ENCODE measurements at regions not wholly inside any gene's neighbourhood (a gene's known extent, or its start where the extent isn't known, plus 50 kb on each side); places are given as distances from the start of the nearest gene placed in this dataset.
A peak's percentile ranks its signal among the peaks of the same experiment; 100 is the strongest.

- DNase-seq = no peak
- intact Hi-C loops (cut with micrococcal nuclease) = no loop called here
- H3K27ac Mint-ChIP-seq = no peak overlapping the region
- H3K36me3 Mint-ChIP-seq (ENCODE audit: low read depth) = no peaks in the 10 kb centered on the region
- no peaks in the 10 kb centered on the region for H3K9me3 Mint-ChIP-seq
- CTCF ChIA-PET = no interaction called here
- H3K27me3 Mint-ChIP-seq (ENCODE audit: low read depth) = no peaks in the 10 kb centered on the region
- H3K4me1 Mint-ChIP-seq (ENCODE audit: low read depth) = no peaks in the 10 kb centered on the region
- H3K4me3 Mint-ChIP-seq = no peak overlapping the region
These were observed 135.9 kb downstream of the PAH start for GRCh38 chr12:102781117-102781516.

GRCh38 chr12:102776041-102776440, 141.0 kb downstream of the PAH start:
- H3K27ac Mint-ChIP-seq = no peak overlapping the region
- no peak overlapping the region for H3K4me3 Mint-ChIP-seq
- CTCF ChIA-PET = interaction anchor here (1.1 kb wide), 1 partner anchor 35 kb away, joined by 3 read pairs; no protein-coding TSS in a partner anchor
- H3K9me3 Mint-ChIP-seq = no peaks in the 10 kb centered on the region
- no peaks in the 10 kb centered on the region for H3K36me3 Mint-ChIP-seq (ENCODE audit: low read depth)
- intact Hi-C loops (cut with micrococcal nuclease) = no loop called here
- H3K4me1 Mint-ChIP-seq (ENCODE audit: low read depth) = no peaks in the 10 kb centered on the region
- H3K27me3 Mint-ChIP-seq (ENCODE audit: low read depth) = peaks cover 2% of the 10 kb centered on the region
- DNase-seq = no peak

GRCh38 chr12:102769323-102769916, 147.6 kb downstream of the PAH start:
- H3K36me3 Mint-ChIP-seq (ENCODE audit: low read depth) = no peaks in the 10 kb centered on the region
- CTCF ChIA-PET = interaction anchor here (0.7 to 1.0 kb wide), 2 partner anchors 581 to 827 kb away, joined by 3 read pairs; no protein-coding TSS in a partner anchor
- peaks cover 2% of the 10 kb centered on the region for H3K27me3 Mint-ChIP-seq (ENCODE audit: low read depth)
- H3K9me3 Mint-ChIP-seq = no peaks in the 10 kb centered on the region
- DNase-seq = peak; percentile 59
- H3K4me3 Mint-ChIP-seq = no peak overlapping the region
- no peaks in the 10 kb centered on the region for H3K4me1 Mint-ChIP-seq (ENCODE audit: low read depth)
- intact Hi-C loops (cut with micrococcal nuclease) = loop anchor here (1.0 to 10.0 kb wide), 4 partner anchors 465 to 852 kb away; no protein-coding TSS in a partner anchor
- H3K27ac Mint-ChIP-seq = no peak overlapping the region

GRCh38 chr12:102766961-102767360, 150.1 kb downstream of the PAH start:
- Mint-ChIP-seq H3K9me3 (no peaks in the 10 kb centered on the region), H3K4me3 (no peak overlapping the region), H3K27me3 (ENCODE audit: low read depth) (no peaks in the 10 kb centered on the region), H3K4me1 (ENCODE audit: low read depth) (no peaks in the 10 kb centered on the region), H3K27ac (no peak overlapping the region), H3K36me3 (ENCODE audit: low read depth) (no peaks in the 10 kb centered on the region)
- intact Hi-C loops (cut with micrococcal nuclease) = loop anchor here (10.0 kb wide), 1 partner anchor 462 kb away; no protein-coding TSS in a partner anchor
- no peak for DNase-seq
- CTCF ChIA-PET = no interaction called here

- no peak for DNase-seq
- H3K4me1 Mint-ChIP-seq (ENCODE audit: low read depth) = no peaks in the 10 kb centered on the region
- intact Hi-C loops (cut with micrococcal nuclease) = loop anchor here (10.0 kb wide), 1 partner anchor 461 kb away; no protein-coding TSS in a partner anchor
- CTCF ChIA-PET = interaction anchor here (1.2 kb wide), 1 partner anchor 20 kb away, joined by 4 read pairs; no protein-coding TSS in a partner anchor
- H3K9me3 Mint-ChIP-seq = no peaks in the 10 kb centered on the region
- no peaks in the 10 kb centered on the region for H3K27me3 Mint-ChIP-seq (ENCODE audit: low read depth)
- H3K4me3 Mint-ChIP-seq = no peak overlapping the region
- no peak overlapping the region for H3K27ac Mint-ChIP-seq
- H3K36me3 Mint-ChIP-seq (ENCODE audit: low read depth) = no peaks in the 10 kb centered on the region
These were observed 151.3 kb downstream of the PAH start for GRCh38 chr12:102765736-102766135.

- intact Hi-C loops (cut with micrococcal nuclease) = loop anchor here (10.0 kb wide), 1 partner anchor 459 kb away; no protein-coding TSS in a partner anchor
- DNase-seq = no peak
- Mint-ChIP-seq H3K27me3 (ENCODE audit: low read depth) (no peaks in the 10 kb centered on the region), H3K27ac (no peak overlapping the region), H3K4me3 (no peak overlapping the region), H3K9me3 (no peaks in the 10 kb centered on the region), H3K36me3 (ENCODE audit: low read depth) (no peaks in the 10 kb centered on the region), H3K4me1 (ENCODE audit: low read depth) (no peaks in the 10 kb centered on the region)
- CTCF ChIA-PET = no interaction called here
These were observed 153.6 kb downstream of the PAH start for GRCh38 chr12:102763471-102763870.

GRCh38 chr12:102763061-102763460, 154.0 kb downstream of the PAH start:
- intact Hi-C loops (cut with micrococcal nuclease) = loop anchor here (10.0 kb wide), 1 partner anchor 458 kb away; no protein-coding TSS in a partner anchor
- Mint-ChIP-seq H3K27ac (no peak overlapping the region), H3K4me3 (no peak overlapping the region), H3K4me1 (ENCODE audit: low read depth) (no peaks in the 10 kb centered on the region), H3K36me3 (ENCODE audit: low read depth) (no peaks in the 10 kb centered on the region), H3K9me3 (no peaks in the 10 kb centered on the region), H3K27me3 (ENCODE audit: low read depth) (no peaks in the 10 kb centered on the region)
- no peak for DNase-seq
- CTCF ChIA-PET = no interaction called here

GRCh38 chr12:102760322-102760721, 156.7 kb downstream of the PAH start:
- Mint-ChIP-seq H3K9me3 (no peaks in the 10 kb centered on the region), H3K27me3 (ENCODE audit: low read depth) (peaks cover 3% of the 10 kb centered on the region), H3K4me1 (ENCODE audit: low read depth) (no peaks in the 10 kb centered on the region), H3K36me3 (ENCODE audit: low read depth) (no peaks in the 10 kb centered on the region), H3K27ac (no peak overlapping the region), H3K4me3 (no peak overlapping the region)
- intact Hi-C loops (cut with micrococcal nuclease) = loop anchor here (10.0 kb wide), 1 partner anchor 456 kb away; no protein-coding TSS in a partner anchor
- DNase-seq = no peak
- CTCF ChIA-PET = interaction anchor here (0.5 to 1.0 kb wide), 3 partner anchors 8 to 556 kb away, joined by 3 to 7 read pairs (median 4); no protein-coding TSS in a partner anchor

- peaks cover 3% of the 10 kb centered on the region for H3K27me3 Mint-ChIP-seq (ENCODE audit: low read depth)
- no peaks in the 10 kb centered on the region for H3K36me3 Mint-ChIP-seq (ENCODE audit: low read depth)
These were observed 157.6 kb downstream of the PAH start for GRCh38 chr12:102759466-102759865.

GRCh38 chr12:102757882-102758226, 159.2 kb downstream of the PAH start:
- H3K36me3 Mint-ChIP-seq (ENCODE audit: low read depth) = no peaks in the 10 kb centered on the region
- H3K27ac Mint-ChIP-seq = no peak overlapping the region
- H3K4me3 Mint-ChIP-seq = no peak overlapping the region
- peaks cover 6% of the 10 kb centered on the region for H3K27me3 Mint-ChIP-seq (ENCODE audit: low read depth)
- no peak for DNase-seq
- no peaks in the 10 kb centered on the region for H3K9me3 Mint-ChIP-seq
- CTCF ChIA-PET = no interaction called here
- intact Hi-C loops (cut with micrococcal nuclease) = no loop called here
- no peaks in the 10 kb centered on the region for H3K4me1 Mint-ChIP-seq (ENCODE audit: low read depth)

More at GRCh38 chr12:102759466-102759865, 157.6 kb downstream of the PAH start:
- CTCF ChIA-PET = interaction anchor here (0.5 to 1.0 kb wide), 2 partner anchors 9 to 555 kb away, joined by 4 to 7 read pairs; no protein-coding TSS in a partner anchor
- Mint-ChIP-seq H3K4me3 (no peak overlapping the region), H3K27ac (no peak overlapping the region), H3K9me3 (no peaks in the 10 kb centered on the region), H3K4me1 (ENCODE audit: low read depth) (no peaks in the 10 kb centered on the region)
- intact Hi-C loops (cut with micrococcal nuclease) = no loop called here
- no peak for DNase-seq

GRCh38 chr12:102757154-102757881, 159.7 kb downstream of the PAH start:
- Mint-ChIP-seq H3K27me3 (ENCODE audit: low read depth) (peaks cover 6% of the 10 kb centered on the region), H3K36me3 (ENCODE audit: low read depth) (no peaks in the 10 kb centered on the region), H3K4me1 (ENCODE audit: low read depth) (no peaks in the 10 kb centered on the region), H3K4me3 (no peak overlapping the region), H3K9me3 (no peaks in the 10 kb centered on the region), H3K27ac (no peak overlapping the region)
- intact Hi-C loops (cut with micrococcal nuclease) = no loop called here
- CTCF ChIA-PET = interaction anchor here (0.7 kb wide), 1 partner anchor 586 kb away, joined by 3 read pairs; no protein-coding TSS in a partner anchor
- no peak for DNase-seq

GRCh38 chr12:102756530-102756929, 160.5 kb downstream of the PAH start:
- Mint-ChIP-seq H3K27ac (no peak overlapping the region), H3K9me3 (no peaks in the 10 kb centered on the region), H3K36me3 (ENCODE audit: low read depth) (no peaks in the 10 kb centered on the region), H3K4me1 (ENCODE audit: low read depth) (no peaks in the 10 kb centered on the region), H3K4me3 (no peak overlapping the region), H3K27me3 (ENCODE audit: low read depth) (peaks cover 6% of the 10 kb centered on the region)
- no peak for DNase-seq
- CTCF ChIA-PET = no interaction called here
- intact Hi-C loops (cut with micrococcal nuclease) = no loop called here
